Immature natural killer cell (primary cell): ENCODE measurements at regions not wholly inside any gene's neighbourhood (a gene's known extent, or its start where the extent isn't known, plus 50 kb on each side); places are given as distances from the start of the nearest gene placed in this dataset.

Experiments
- DNase-seq, 3 donors: peaks; one replicate each; pipeline ENCODE4 v3.0.0; 2022; ENCODE audit warnings: mixed read lengths in 1 of 3
- H3K27ac Mint-ChIP-seq, 6 donors: one replicate each; pipeline ENCODE4 v1.8.0; 2020; ENCODE audit warnings: mixed read lengths in 6 of 6, mild to moderate bottlenecking in 5 of 6, inconsistent platforms in 4 of 6, moderate library complexity in 3 of 6
- H3K27me3 Mint-ChIP-seq, 3 donors: one replicate each; pipeline ENCODE4 v1.8.0; 2020 to 2021; ENCODE audit warnings: low read depth in 3 of 3, mild to moderate bottlenecking in 3 of 3, mixed read lengths in 3 of 3, moderate library complexity in 3 of 3, inconsistent platforms in 1 of 3
- H3K36me3 Mint-ChIP-seq, 3 donors: one replicate each; pipeline ENCODE4 v1.8.0; 2020; ENCODE audit warnings: mixed read lengths in 3 of 3, inconsistent platforms in 2 of 3, mild to moderate bottlenecking in 2 of 3
- H3K4me1 Mint-ChIP-seq, 2 donors: one replicate each; pipeline ENCODE4 v1.8.0; 2020; ENCODE audit warnings: inconsistent platforms in 2 of 2, mild to moderate bottlenecking in 2 of 2, mixed read lengths in 2 of 2, moderate library complexity in 1 of 2
- H3K4me3 Mint-ChIP-seq, 5 donors: one replicate each; pipeline ENCODE4 v1.8.0; 2020; ENCODE audit warnings: mild to moderate bottlenecking in 5 of 5, mixed read lengths in 5 of 5, inconsistent platforms in 3 of 5, moderate library complexity in 3 of 5
- H3K9me3 Mint-ChIP-seq, 6 donors: one replicate each; pipeline ENCODE4 v1.8.0; 2020; ENCODE audit warnings: mild to moderate bottlenecking in 6 of 6, mixed read lengths in 6 of 6, inconsistent platforms in 4 of 6, moderate library complexity in 3 of 6

- peak overlapping the region; percentile 22 to 76 (median 58) for H3K4me3 Mint-ChIP-seq
- peaks cover 2 to 3% (median 2%) of the 10 kb centered on the region in 3 donors for H3K27me3 Mint-ChIP-seq
- no peaks in the 10 kb centered on the region for H3K36me3 Mint-ChIP-seq
- H3K27ac Mint-ChIP-seq, result peak overlapping the region; percentile 49 to 91 (median 78)
- H3K4me1 Mint-ChIP-seq, result peaks cover 23 to 24% of the 10 kb centered on the region in 2 donors
- no peaks in the 10 kb centered on the region for H3K9me3 Mint-ChIP-seq
- peak in 2 of 3 donors; percentile 2 to 27 for DNase-seq
Observed at GRCh38 chr2:37851828-37852584, 73.1 kb upstream of the RMDN2 start.

GRCh38 chr2:37852585-37853014, 72.5 kb upstream of the RMDN2 start:
- Mint-ChIP-seq H3K27me3 (peaks cover 2 to 3% (median 2%) of the 10 kb centered on the region in 3 donors), H3K4me3 (no peak overlapping the region), H3K4me1 (peaks cover 23 to 24% of the 10 kb centered on the region in 2 donors), H3K9me3 (no peaks in the 10 kb centered on the region), H3K36me3 (no peaks in the 10 kb centered on the region), H3K27ac (no peak overlapping the region)
- DNase-seq, result no peak

- H3K4me3 Mint-ChIP-seq, result no peak overlapping the region
- H3K4me1 Mint-ChIP-seq, result peaks cover 22 to 24% of the 10 kb centered on the region in 2 donors
- H3K36me3 Mint-ChIP-seq, result no peaks in the 10 kb centered on the region
- H3K9me3 Mint-ChIP-seq, result peaks cover 0 to 4% (median 0%) of the 10 kb centered on the region in 6 donors
- no peak for DNase-seq
- H3K27ac Mint-ChIP-seq, result peak overlapping the region in 1 of 6 donors; percentile 18
- H3K27me3 Mint-ChIP-seq, result peaks cover 2 to 3% (median 3%) of the 10 kb centered on the region in 3 donors
Observed at GRCh38 chr2:37854676-37855282, 70.3 kb upstream of the RMDN2 start.

GRCh38 chr2:37855283-37856041, 69.6 kb upstream of the RMDN2 start:
- Mint-ChIP-seq H3K27ac (peak overlapping the region in 2 of 6 donors; percentile 18 to 66), H3K4me1 (peaks cover 15 to 19% of the 10 kb centered on the region in 2 donors), H3K4me3 (no peak overlapping the region), H3K27me3 (peaks cover 2 to 3% (median 3%) of the 10 kb centered on the region in 3 donors), H3K36me3 (no peaks in the 10 kb centered on the region), H3K9me3 (peaks cover 0 to 4% (median 0%) of the 10 kb centered on the region in 6 donors)
- no peak for DNase-seq

GRCh38 chr2:37856101-37856751, 68.9 kb upstream of the RMDN2 start:
- H3K27ac Mint-ChIP-seq, result peak overlapping the region in 1 of 6 donors; percentile 66
- H3K36me3 Mint-ChIP-seq, result no peaks in the 10 kb centered on the region
- H3K9me3 Mint-ChIP-seq, result peaks cover 0 to 4% (median 0%) of the 10 kb centered on the region in 6 donors
- H3K27me3 Mint-ChIP-seq, result peaks cover 3 to 4% (median 3%) of the 10 kb centered on the region in 3 donors
- H3K4me1 Mint-ChIP-seq, result peaks cover 9 to 11% of the 10 kb centered on the region in 2 donors
- no peak for DNase-seq
- H3K4me3 Mint-ChIP-seq, result no peak overlapping the region

GRCh38 chr2:37857575-37858399, 67.3 kb upstream of the RMDN2 start:
- peaks cover 2 to 9% (median 4%) of the 10 kb centered on the region in 3 donors for H3K27me3 Mint-ChIP-seq
- DNase-seq, result no peak
- no peak overlapping the region for H3K27ac Mint-ChIP-seq
- no peaks in the 10 kb centered on the region for H3K4me1 Mint-ChIP-seq
- peaks cover 0 to 4% (median 0%) of the 10 kb centered on the region in 6 donors for H3K9me3 Mint-ChIP-seq
- no peak overlapping the region for H3K4me3 Mint-ChIP-seq
- H3K36me3 Mint-ChIP-seq, result no peaks in the 10 kb centered on the region

- no peaks in the 10 kb centered on the region for H3K36me3 Mint-ChIP-seq
- H3K9me3 Mint-ChIP-seq, result peaks cover 0 to 4% (median 0%) of the 10 kb centered on the region in 6 donors
- peaks cover 2 to 13% (median 4%) of the 10 kb centered on the region in 3 donors for H3K27me3 Mint-ChIP-seq
- H3K27ac Mint-ChIP-seq, result no peak overlapping the region
- no peaks in the 10 kb centered on the region for H3K4me1 Mint-ChIP-seq
- DNase-seq, result no peak
- no peak overlapping the region for H3K4me3 Mint-ChIP-seq
Observed at GRCh38 chr2:37858400-37858711, 66.7 kb upstream of the RMDN2 start.

- H3K27ac Mint-ChIP-seq, result no peak overlapping the region
- peaks cover 0 to 4% (median 0%) of the 10 kb centered on the region in 6 donors for H3K9me3 Mint-ChIP-seq
- H3K36me3 Mint-ChIP-seq, result no peaks in the 10 kb centered on the region
- H3K4me1 Mint-ChIP-seq, result no peaks in the 10 kb centered on the region
- peaks cover 4 to 13% (median 6%) of the 10 kb centered on the region in 3 donors for H3K27me3 Mint-ChIP-seq
- no peak overlapping the region for H3K4me3 Mint-ChIP-seq
- no peak for DNase-seq
Observed at GRCh38 chr2:37858725-37859267, 66.3 kb upstream of the RMDN2 start.

- no peaks in the 10 kb centered on the region for H3K4me1 Mint-ChIP-seq
- peaks cover 3 to 13% (median 8%) of the 10 kb centered on the region in 3 donors for H3K27me3 Mint-ChIP-seq
- DNase-seq, result no peak
- peaks cover 0 to 4% (median 0%) of the 10 kb centered on the region in 6 donors for H3K9me3 Mint-ChIP-seq
- H3K4me3 Mint-ChIP-seq, result no peak overlapping the region
- H3K36me3 Mint-ChIP-seq, result no peaks in the 10 kb centered on the region
- no peak overlapping the region for H3K27ac Mint-ChIP-seq
Observed at GRCh38 chr2:37862620-37863019, 62.5 kb upstream of the RMDN2 start.

- H3K27ac Mint-ChIP-seq, result no peak overlapping the region
- no peak overlapping the region for H3K4me3 Mint-ChIP-seq
- no peak for DNase-seq
- no peaks in the 10 kb centered on the region for H3K4me1 Mint-ChIP-seq
- peaks cover 3 to 15% (median 8%) of the 10 kb centered on the region in 3 donors for H3K27me3 Mint-ChIP-seq
- no peaks in the 10 kb centered on the region for H3K36me3 Mint-ChIP-seq
- peaks cover 0 to 6% (median 0%) of the 10 kb centered on the region in 6 donors for H3K9me3 Mint-ChIP-seq
Observed at GRCh38 chr2:37864217-37864616, 60.9 kb upstream of the RMDN2 start.

GRCh38 chr2:37865640-37866039, 59.4 kb upstream of the RMDN2 start:
- Mint-ChIP-seq H3K4me1 (no peaks in the 10 kb centered on the region), H3K4me3 (no peak overlapping the region), H3K9me3 (peaks cover 0 to 4% (median 0%) of the 10 kb centered on the region in 6 donors), H3K36me3 (no peaks in the 10 kb centered on the region), H3K27me3 (peaks cover 3 to 12% (median 8%) of the 10 kb centered on the region in 3 donors), H3K27ac (no peak overlapping the region)
- DNase-seq, result no peak

- H3K36me3 Mint-ChIP-seq, result no peaks in the 10 kb centered on the region
- H3K9me3 Mint-ChIP-seq, result peaks cover 0 to 4% (median 0%) of the 10 kb centered on the region in 6 donors
- no peak for DNase-seq
- H3K4me3 Mint-ChIP-seq, result no peak overlapping the region
- no peaks in the 10 kb centered on the region for H3K4me1 Mint-ChIP-seq
- peaks cover 3 to 10% (median 6%) of the 10 kb centered on the region in 3 donors for H3K27me3 Mint-ChIP-seq
- no peak overlapping the region for H3K27ac Mint-ChIP-seq
Observed at GRCh38 chr2:37866171-37866934, 58.7 kb upstream of the RMDN2 start.
